Ramos (cell line): ENCODE measurements at regions not wholly inside any gene's neighbourhood (a gene's known extent, or its start where the extent isn't known, plus 50 kb on each side); places are given as distances from the start of the nearest gene placed in this dataset.

Source experiments
- in situ Hi-C: fragments of 300-500 bp; cut with MboI; formaldehyde crosslinking; loops from one replicate; pipeline ENCODE4 v1.14.3; 2022; ENCODE audit warnings: low sequenced_read_pairs; ENCODE audit not compliant: unreplicated experiment

DNA sequence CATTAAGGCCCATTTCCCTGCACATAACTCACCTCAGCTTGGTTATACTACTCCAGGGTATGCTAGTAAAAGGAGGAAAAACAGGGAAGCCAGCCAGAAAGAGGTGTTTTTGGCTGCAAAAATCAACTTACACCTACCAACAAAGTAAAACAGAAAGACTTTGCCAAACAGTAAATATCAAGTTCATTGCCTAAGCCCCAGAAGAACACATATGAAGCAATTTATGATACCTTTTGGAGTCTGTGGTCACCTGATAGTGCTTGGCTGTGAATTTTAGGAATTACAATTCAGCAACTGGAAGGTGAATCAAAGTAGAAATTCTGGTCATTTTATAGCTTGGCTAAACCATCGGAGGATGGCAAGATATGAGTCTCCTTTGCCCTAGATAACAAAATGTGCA is 463.7 kb upstream of the CLINT1 start:
- in situ Hi-C loops = no loop called here

- in situ Hi-C loops = no loop called here
Observed at GRCh38 chr5:158320934-158321333, 462.0 kb upstream of the CLINT1 start.

DNA sequence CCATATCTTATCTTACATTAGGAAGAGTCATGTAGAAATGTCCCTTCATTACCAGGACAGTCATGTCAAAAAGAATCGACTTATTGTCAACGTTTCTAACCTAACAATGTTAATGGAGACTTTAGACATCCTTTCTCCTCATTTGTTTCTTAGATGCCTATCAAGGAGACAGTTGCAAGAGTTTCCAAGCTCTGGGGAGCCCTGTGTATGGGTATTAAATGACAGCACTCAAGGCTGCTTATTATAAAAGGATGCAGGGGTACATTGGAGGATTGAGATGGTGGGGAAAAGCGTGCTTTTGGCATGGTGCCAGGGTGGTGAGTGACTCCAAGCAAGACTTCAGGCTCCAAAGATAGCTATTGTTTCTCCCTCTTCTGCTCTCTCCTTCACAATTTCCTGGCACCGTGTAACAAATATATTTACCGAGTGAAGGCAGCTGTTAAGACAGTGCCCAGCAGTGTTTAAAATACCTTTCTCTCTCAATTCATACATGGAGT is 461.3 kb upstream of the CLINT1 start:
- in situ Hi-C loops = no loop called here

GRCh38 chr5:158317507-158317906 is 458.6 kb upstream of the CLINT1 start:
- in situ Hi-C loops = no loop called here

GRCh38 chr5:158313733-158314464 is 455.0 kb upstream of the CLINT1 start:
- in situ Hi-C loops = no loop called here

DNA sequence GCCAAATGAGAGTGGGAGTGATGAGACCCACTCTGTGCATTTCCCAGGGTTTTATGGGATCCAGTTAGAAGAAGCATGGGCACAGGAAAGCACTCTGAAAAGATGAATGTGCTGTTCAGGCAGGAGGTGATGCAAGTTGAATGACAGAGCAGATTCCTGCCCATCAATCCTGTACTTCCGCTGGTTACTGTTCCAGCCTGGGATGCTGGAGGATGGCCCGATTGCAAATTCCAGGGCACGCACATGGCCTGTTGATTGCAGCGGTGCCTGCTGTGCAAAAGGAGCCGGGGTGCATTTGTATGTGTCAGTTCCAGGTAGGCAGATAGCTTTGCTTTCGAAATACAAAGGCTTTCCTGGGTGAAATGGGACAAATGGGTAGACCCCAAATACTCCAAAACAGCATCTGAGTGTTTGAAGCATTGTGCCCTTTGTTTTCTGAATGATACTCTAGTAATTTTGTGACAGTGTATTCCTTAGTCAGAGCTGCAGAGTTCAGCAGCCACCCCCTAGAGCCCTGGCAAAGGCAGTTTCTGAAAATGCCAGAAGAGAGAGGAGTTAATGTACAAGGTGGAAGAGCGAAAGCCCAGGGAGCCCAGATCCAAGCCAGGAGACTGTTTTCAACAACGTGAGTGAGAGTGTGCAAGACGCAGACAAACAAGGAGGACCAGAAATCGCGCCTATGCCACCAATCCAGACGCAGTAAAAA is 454.2 kb upstream of the CLINT1 start:
- in situ Hi-C loops = no loop called here

GRCh38 chr5:158309088-158309807 is 450.3 kb upstream of the CLINT1 start:
- in situ Hi-C loops = no loop called here

DNA sequence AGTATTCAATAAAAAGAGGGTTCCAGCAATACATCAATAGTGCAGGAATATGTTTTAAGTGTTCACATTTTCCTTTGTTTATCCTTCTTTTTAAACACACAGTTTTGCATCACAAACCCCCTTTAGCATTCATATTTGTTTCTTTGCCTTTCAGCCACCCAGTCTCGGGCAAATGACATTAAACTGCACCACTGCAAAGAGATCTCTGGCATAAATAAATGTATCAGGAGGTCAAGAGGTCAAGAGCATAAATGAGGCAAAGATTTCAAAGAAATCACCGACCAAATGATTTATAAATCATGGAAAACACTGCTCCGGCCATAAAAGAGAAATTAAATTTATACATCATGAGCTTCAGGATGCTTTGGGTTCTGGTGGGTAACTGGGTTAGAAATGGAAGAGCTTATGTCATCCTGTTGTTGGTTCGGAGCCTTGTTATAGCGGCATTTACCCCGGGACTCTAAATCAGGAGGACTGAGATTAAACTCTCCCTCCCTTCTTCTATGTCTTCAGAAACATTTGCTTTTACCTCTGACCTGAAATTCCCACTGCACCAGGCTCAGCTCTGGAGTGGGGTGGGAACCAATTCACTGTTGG is 449.6 kb upstream of the CLINT1 start:
- in situ Hi-C loops = no loop called here

DNA sequence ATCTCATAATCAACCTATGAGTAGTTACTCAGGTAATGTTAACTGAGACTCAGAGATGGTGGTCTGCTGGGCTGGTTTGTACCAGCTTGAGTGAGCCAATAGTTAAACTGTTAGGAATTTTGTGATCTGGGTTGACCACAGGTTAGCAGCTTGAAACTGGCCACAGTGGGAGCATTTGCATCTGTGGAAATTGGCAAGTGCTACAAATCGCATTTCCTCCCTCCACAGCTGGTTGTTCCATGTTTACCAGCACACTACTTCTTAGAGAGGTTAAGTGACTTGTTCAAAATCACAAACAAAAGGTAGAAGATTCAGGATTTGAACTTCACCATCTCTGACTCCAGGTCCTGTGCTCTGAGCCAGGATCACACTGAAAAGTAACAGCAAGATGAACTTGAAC is 446.9 kb upstream of the CLINT1 start:
- in situ Hi-C loops = no loop called here

GRCh38 chr5:158304607-158305006 is 445.7 kb upstream of the CLINT1 start:
- in situ Hi-C loops = no loop called here

DNA sequence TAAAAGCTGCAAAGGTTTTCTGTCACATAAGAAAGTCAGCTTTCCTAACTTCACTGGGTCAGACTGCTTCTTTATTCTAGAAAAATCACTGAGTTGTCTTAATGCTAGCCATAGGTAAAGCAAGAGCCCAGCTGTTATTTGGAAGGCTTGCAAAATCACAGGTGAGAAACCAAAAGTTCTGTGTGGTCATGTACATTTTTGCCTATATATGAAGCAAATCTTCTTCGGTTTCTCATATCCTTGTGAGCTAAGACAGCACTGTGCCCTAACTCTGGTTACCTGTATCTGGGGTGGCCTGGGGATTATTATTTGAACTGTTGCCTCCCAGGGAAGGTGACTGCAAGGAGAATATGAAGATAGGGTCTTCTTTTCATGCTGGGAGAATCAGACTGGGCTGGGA is 444.9 kb upstream of the CLINT1 start:
- in situ Hi-C loops = no loop called here

- in situ Hi-C loops = no loop called here
Observed at GRCh38 chr5:158303275-158303674, 444.3 kb upstream of the CLINT1 start.

GRCh38 chr5:158302029-158302428 is 443.1 kb upstream of the CLINT1 start:
- in situ Hi-C loops = no loop called here

GRCh38 chr5:158301186-158301585 is 442.2 kb upstream of the CLINT1 start:
- in situ Hi-C loops = no loop called here

DNA sequence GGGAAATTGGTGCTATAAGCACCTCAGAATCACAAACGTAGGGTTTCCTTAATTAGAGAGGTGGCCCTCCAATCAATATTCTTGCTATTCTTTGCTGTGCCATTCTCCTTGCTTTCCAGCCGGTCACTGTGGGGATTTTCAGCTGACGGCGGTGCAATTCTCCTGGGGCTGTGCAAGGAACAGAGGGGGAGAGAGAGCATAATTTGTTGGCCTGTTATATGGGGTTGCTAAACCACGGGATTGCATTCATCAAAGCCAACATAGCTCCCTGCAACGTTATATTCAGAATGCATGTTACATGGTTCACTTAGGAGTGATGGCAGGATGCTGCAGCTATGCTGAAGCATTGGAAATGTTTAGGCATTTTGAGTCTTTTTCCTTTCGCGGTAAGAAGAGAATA is 441.3 kb upstream of the CLINT1 start:
- in situ Hi-C loops = no loop called here

DNA sequence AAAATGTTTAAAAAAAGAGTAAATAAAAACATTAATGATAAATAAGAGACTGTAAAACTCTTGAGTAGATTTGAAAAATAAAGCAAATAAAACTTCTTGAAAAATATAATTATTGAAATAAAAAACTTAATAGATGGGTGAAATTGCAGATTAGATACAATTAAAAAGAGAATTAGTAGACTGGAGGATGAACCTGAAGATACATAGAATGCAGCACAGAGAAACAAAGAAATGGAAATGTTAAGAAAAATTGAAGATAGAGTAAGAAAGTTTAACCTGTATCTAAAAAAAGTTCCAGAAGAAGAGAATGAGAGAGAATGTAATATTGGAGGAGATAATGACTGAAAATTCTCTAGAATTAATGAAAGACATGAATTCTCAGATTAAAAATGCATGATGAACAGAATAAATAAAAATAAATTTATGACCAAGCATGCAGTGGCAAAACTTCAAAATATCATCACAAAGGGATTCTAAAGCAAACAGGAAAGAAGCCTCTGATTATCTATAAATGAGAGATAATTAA is 438.1 kb upstream of the CLINT1 start:
- in situ Hi-C loops = no loop called here

DNA sequence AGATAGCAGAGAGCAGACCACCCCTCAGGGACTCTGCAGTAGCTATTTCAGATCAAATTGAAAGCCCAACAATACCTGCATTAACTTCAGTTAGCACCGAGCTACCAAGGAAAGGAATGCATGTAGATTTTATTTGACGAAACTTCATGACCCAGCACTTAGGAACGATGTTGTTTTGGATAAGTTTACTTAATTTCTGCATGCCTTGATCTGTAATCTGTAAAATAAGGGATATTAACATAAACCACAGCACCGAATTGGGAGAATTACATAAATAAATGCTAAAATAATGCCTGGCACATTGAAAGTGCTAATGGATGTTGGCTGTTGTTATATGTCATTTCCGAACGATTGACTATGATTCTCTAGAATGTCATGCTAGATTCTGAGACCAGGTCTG is 435.8 kb upstream of the CLINT1 start:
- in situ Hi-C loops = no loop called here

DNA sequence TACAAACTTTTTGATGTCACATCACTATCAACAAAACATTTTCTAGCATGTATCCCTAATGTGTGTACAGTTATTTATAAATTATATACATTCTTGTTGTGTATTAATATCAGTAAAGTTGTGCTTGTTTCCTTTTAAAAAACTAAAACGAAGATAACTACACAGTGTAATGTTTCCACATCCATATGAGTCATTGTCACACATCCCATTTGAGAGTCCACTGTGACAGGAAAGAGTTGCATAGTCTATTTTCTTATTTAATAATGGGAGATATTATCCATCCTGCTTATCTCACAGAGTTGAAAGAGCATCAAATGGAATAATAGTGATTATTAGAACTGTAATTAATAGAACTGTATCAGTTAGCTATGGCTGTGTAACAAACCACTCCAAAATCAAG is 434.0 kb upstream of the CLINT1 start:
- in situ Hi-C loops = no loop called here

DNA sequence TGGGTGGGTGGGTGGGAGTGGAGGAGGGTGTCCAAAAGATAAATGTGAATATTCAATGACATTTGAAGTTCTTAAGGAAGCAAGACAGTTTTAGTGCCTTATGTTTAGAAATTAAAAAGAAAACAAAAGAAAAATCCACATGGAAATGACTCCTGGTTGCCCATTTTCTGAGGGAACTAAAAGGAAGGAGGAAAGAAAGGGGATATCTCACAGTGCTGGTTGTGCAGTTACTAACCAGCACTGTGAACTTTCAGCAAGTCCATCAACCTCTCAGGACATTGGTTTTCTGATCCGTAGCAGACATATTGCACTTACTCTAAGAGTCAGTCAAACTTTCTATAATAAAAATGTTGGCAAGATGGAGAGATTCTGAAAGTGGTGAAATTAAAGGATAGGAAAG is 431.0 kb upstream of the CLINT1 start:
- in situ Hi-C loops = loop anchor here (5.0 to 10.0 kb wide), 2 partner anchors 107 to 815 kb away; no protein-coding TSS in a partner anchor

- in situ Hi-C loops = loop anchor here (5.0 to 10.0 kb wide), 2 partner anchors 109 to 817 kb away; no protein-coding TSS in a partner anchor
Observed at GRCh38 chr5:158288272-158288657, 429.3 kb upstream of the CLINT1 start.
